H1 (cell line): ENCODE measurements at regions not wholly inside any gene's neighbourhood (a gene's known extent, or its start where the extent isn't known, plus 50 kb on each side); places are given as distances from the start of the nearest gene placed in this dataset.

Source experiments
- CTCF ChIA-PET: fragments of 300-600 bp; sonication (Branson Sonifier 250); formaldehyde crosslinking; loops from one replicate; lab custom pipeline; 2021; ENCODE audit not compliant: partially characterized antibody; lab: Charles Lee
- POLR2A ChIA-PET: fragments of 300-600 bp; sonication (Branson Sonifier 250); formaldehyde crosslinking; loops from one replicate; lab custom pipeline; 2021; ENCODE audit warnings: inconsistent platforms; ENCODE audit not compliant: partially characterized antibody; lab: Charles Lee
- DNase-seq, 2 experiments: peaks; one replicate each; pipeline versions ENCODE4 v3.0.0 to v3.0.0-alpha.2; 2010 to 2022; ENCODE audit warnings: low spot score in 2 of 2, low read depth in 1 of 2, mixed read lengths in 1 of 2
- FAIRE-seq: peaks from 2 replicates; lab custom pipeline; 2011; peaks lifted over from hg19 to GRCh38; lab: Jason Lieb, UNC
- H2AFZ ChIP-seq: 2 replicates; pipeline ENCODE4 v1.8.1; 2012; ENCODE audit warnings: low read length, inconsistent platforms
- H2AK5ac ChIP-seq: 2 replicates; pipeline ENCODE4 v1.6.1; 2013; ENCODE audit warnings: low read depth, low read length
- H2BK120ac ChIP-seq: replicated peaks from 2 replicates; pipeline ENCODE3; 2013; ENCODE audit warnings: low read depth, low read length, inconsistent platforms
- H2BK12ac ChIP-seq: 2 replicates; pipeline ENCODE4 v1.6.1; 2013; ENCODE audit warnings: low read depth, low read length
- H2BK15ac ChIP-seq: 2 replicates; pipeline ENCODE4 v1.6.1; 2013; ENCODE audit warnings: low read length
- H2BK20ac ChIP-seq: 2 replicates; pipeline ENCODE4 v1.6.1; 2013; ENCODE audit warnings: low read length
- H2BK5ac ChIP-seq: 2 replicates; pipeline ENCODE4 v1.6.1; 2013; ENCODE audit warnings: low read depth, low read length
- H3K14ac ChIP-seq: 2 replicates; pipeline ENCODE4 v1.6.1; 2013; ENCODE audit warnings: inconsistent platforms; ENCODE audit not compliant: insufficient read length
- H3K18ac ChIP-seq: 2 replicates; pipeline ENCODE4 v1.6.1; 2013; ENCODE audit warnings: low read length; ENCODE audit errors: extremely low read depth
- H3K23ac ChIP-seq: 2 replicates; pipeline ENCODE4 v1.6.1; 2013; ENCODE audit warnings: inconsistent platforms; ENCODE audit not compliant: insufficient read length
- H3K23me2 ChIP-seq: 2 replicates; pipeline ENCODE4 v1.6.1; 2013; ENCODE audit warnings: low read depth, low read length
- H3K27ac ChIP-seq: 2 replicates; pipeline ENCODE4 v1.6.1; 2011; ENCODE audit warnings: low read depth, low read length, inconsistent platforms
- H3K27me3 ChIP-seq, 4 experiments: replicated peaks in 1 of 4; 1 replicate in 1 of 4; 2 replicates in 3 of 4; pipeline versions ENCODE4 v1.6.1 to v1.8.1; 2011 to 2013; ENCODE audit warnings: low read length in 3 of 4, mild to moderate bottlenecking in 3 of 4, inconsistent platforms in 2 of 4, mixed read lengths in 2 of 4, moderate library complexity in 1 of 4; ENCODE audit not compliant: control insufficient read depth in 3 of 4, insufficient read depth in 3 of 4; ENCODE audit errors: extremely low read depth in 1 of 4
- H3K36me3 ChIP-seq, 4 experiments: 2 replicates each; pipeline versions ENCODE4 v1.6.1 to v1.8.1; 2011 to 2013; ENCODE audit warnings: mild to moderate bottlenecking in 4 of 4, low read length in 3 of 4, moderate library complexity in 2 of 4, control low read depth in 1 of 4, inconsistent platforms in 1 of 4; ENCODE audit not compliant: insufficient read depth in 4 of 4, control insufficient read depth in 2 of 4
- H3K4ac ChIP-seq: replicated peaks from 2 replicates; pipeline ENCODE3; 2013; ENCODE audit warnings: low read length, low read depth, mixed read lengths, inconsistent platforms; ENCODE audit not compliant: insufficient read length
- H3K4me1 ChIP-seq, 4 experiments: replicated peaks in 1 of 4; 1 replicate in 1 of 4; 2 replicates in 3 of 4; pipeline versions ENCODE4 v1.6.1 to v1.8.1; 2011 to 2013; ENCODE audit warnings: low read length in 3 of 4, inconsistent platforms in 2 of 4, mixed read lengths in 1 of 4; ENCODE audit not compliant: insufficient read depth in 4 of 4, control insufficient read depth in 3 of 4
- H3K4me2 ChIP-seq, 2 experiments: 2 replicates each; pipeline versions ENCODE4 v1.6.1 to v1.8.1; 2011 to 2013; ENCODE audit warnings: low read depth in 2 of 2, low read length in 2 of 2, control low read depth in 1 of 2, inconsistent platforms in 1 of 2, mild to moderate bottlenecking in 1 of 2; ENCODE audit not compliant: insufficient read depth in 1 of 2
- H3K4me3 ChIP-seq, 4 experiments: fragments of 200-600, 300-600 bp in 1 of 4; sonication (generic), shearing (Covaris generic), sonication (Bioruptor Twin) in 1 of 4; 2 replicates each; pipeline versions ENCODE4 v1.5.1 to v1.8.1; 2011 to 2016; ENCODE audit warnings: low read length in 4 of 4, low read depth in 3 of 4, control low read depth in 2 of 4, inconsistent platforms in 2 of 4, mild to moderate bottlenecking in 2 of 4, mixed read lengths in 1 of 4, moderate library complexity in 1 of 4; ENCODE audit not compliant: insufficient read depth in 2 of 4; ENCODE audit errors: extremely low read depth in 1 of 4
- H3K56ac ChIP-seq: replicated peaks from 2 replicates; pipeline ENCODE3; 2013; ENCODE audit warnings: low read depth, mild to moderate bottlenecking, mixed read lengths, low read length, inconsistent platforms; ENCODE audit not compliant: insufficient read length
- H3K79me1 ChIP-seq: 2 replicates; pipeline ENCODE4 v1.6.1; 2013; ENCODE audit warnings: low read depth, low read length, control low read depth
- H3K79me2 ChIP-seq, 2 experiments: 2 replicates each; pipeline versions ENCODE4 v1.6.1 to v1.8.1; 2012 to 2013; ENCODE audit warnings: low read length in 2 of 2, mild to moderate bottlenecking in 2 of 2, inconsistent platforms in 1 of 2; ENCODE audit not compliant: insufficient read depth in 2 of 2, control insufficient read depth in 1 of 2
- H3K9ac ChIP-seq, 4 experiments: replicated peaks in 1 of 4; 1 replicate in 1 of 4; 2 replicates in 3 of 4; pipeline versions ENCODE4 v1.6.1 to v1.8.1; 2011 to 2013; ENCODE audit warnings: low read depth in 3 of 4, low read length in 3 of 4, control low read depth in 2 of 4, mild to moderate bottlenecking in 2 of 4, moderate library complexity in 2 of 4, inconsistent platforms in 1 of 4; ENCODE audit errors: extremely low read depth in 1 of 4
- H3K9me3 ChIP-seq, 2 experiments: 2 replicates each; pipeline versions ENCODE4 v1.6.1 to v1.8.1; 2012 to 2013; ENCODE audit warnings: mild to moderate bottlenecking in 2 of 2, moderate library complexity in 2 of 2, control low read depth in 1 of 2, inconsistent platforms in 1 of 2, low read depth in 1 of 2, low read length in 1 of 2, mixed read lengths in 1 of 2; ENCODE audit not compliant: insufficient read depth in 2 of 2
- H4K20me1 ChIP-seq, 2 experiments: replicated peaks in 1 of 2; 2 replicates each; pipeline versions ENCODE3 to v1.8.1; 2011 to 2013; ENCODE audit warnings: inconsistent platforms in 2 of 2, low read length in 2 of 2, mild to moderate bottlenecking in 1 of 2; ENCODE audit not compliant: insufficient read depth in 2 of 2, control insufficient read depth in 1 of 2
- H4K5ac ChIP-seq: 2 replicates; pipeline ENCODE4 v1.6.1; 2013; ENCODE audit warnings: low read length, low read depth, mixed read lengths, inconsistent platforms; ENCODE audit not compliant: insufficient read length
- H4K8ac ChIP-seq: 2 replicates; pipeline ENCODE4 v1.8.0; 2013; ENCODE audit warnings: mild to moderate bottlenecking, moderate library complexity, low read length, inconsistent platforms; ENCODE audit not compliant: insufficient read depth; ENCODE audit errors: extremely low read depth
- H4K91ac ChIP-seq: replicated peaks from 2 replicates; pipeline ENCODE3; 2013; ENCODE audit warnings: low read length, mixed read lengths, inconsistent platforms; ENCODE audit not compliant: insufficient read length
- CHD2 ChIP-seq: IDR thresholded peaks from 2 replicates; pipeline ENCODE4 v1.6.1; 2012; ENCODE audit warnings: low read length, improper control_type of control experiment
- HDAC6 ChIP-seq: IDR thresholded peaks from one replicate; pipeline ENCODE4 v1.7.1; 2012; ENCODE audit warnings: low read depth, mild to moderate bottlenecking, inconsistent platforms, low read length, moderate library complexity
- SIX5 ChIP-seq: IDR thresholded peaks from 2 replicates; pipeline ENCODE4 v1.6.1; 2011; ENCODE audit warnings: mild to moderate bottlenecking, low read depth, low read length
- SP1 ChIP-seq: IDR thresholded peaks from 2 replicates; pipeline ENCODE4 v1.6.1; 2011; ENCODE audit warnings: low read depth, low read length
- SP2 ChIP-seq: IDR thresholded peaks from 2 replicates; pipeline ENCODE4 v1.6.1; 2012; ENCODE audit warnings: mild to moderate bottlenecking, low read length, inconsistent platforms
- TBP ChIP-seq: IDR thresholded peaks from 2 replicates; pipeline ENCODE4 v1.6.1; 2011; ENCODE audit warnings: low read depth, low read length, improper control_type of control experiment
- WGBS, 2 experiments: shearing (Covaris generic) in 1 of 2; methylation state at CpG; one replicate each; pipeline versions ENCODE4 v1.1.6 to v1.1.7; 2013 to 2015; ENCODE audit warnings: low lambda C conversion rate in 2 of 2, mixed read lengths in 2 of 2, inconsistent platforms in 1 of 2, low coverage in 1 of 2, missing lambda C conversion rate in 1 of 2; ENCODE audit not compliant: insufficient replicate concordance in 2 of 2, insufficient coverage in 1 of 2, insufficient read length in 1 of 2; ENCODE audit errors: extremely low coverage in 1 of 2, missing lambda C conversion rate in 1 of 2; 5-methylcytosine and 5-hydroxymethylcytosine counted together
- TF ChIP-seq, protein P1 (sequence below), 3 experiments: IDR thresholded peaks; 1 replicate in 2 of 3; 2 replicates in 1 of 3; pipeline versions ENCODE4 v1.5.1 to v1.6.1; 2011; ENCODE audit warnings: low read length in 3 of 3, mild to moderate bottlenecking in 3 of 3, inconsistent platforms in 2 of 3, low read depth in 1 of 3, moderate library complexity in 1 of 3; ENCODE audit not compliant: insufficient read depth in 1 of 3; ENCODE audit errors: control extremely low read depth in 1 of 3

DNA sequence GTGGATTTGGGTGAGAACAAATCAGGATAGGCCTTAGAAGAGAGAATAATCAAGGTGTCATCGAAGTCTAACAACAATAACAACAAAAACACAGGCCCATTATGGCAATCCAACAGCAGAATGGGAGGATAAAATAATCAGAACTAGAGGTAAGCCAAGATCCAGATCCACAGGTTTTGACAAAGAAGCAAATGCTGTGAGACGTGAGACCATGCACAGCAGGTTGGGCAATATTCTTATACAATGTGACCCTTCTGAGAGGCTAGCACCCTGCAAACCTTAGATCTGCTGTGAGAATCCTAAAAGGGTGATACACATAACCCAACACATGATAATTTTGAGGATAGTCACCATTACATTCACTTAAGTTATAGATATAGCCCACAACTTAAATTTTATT lies 352.9 kb downstream of the CDH10 start:
- no peak overlapping the region for H3K23ac ChIP-seq
- H3K56ac ChIP-seq: no peak overlapping the region
- no peak overlapping the region for H2BK20ac ChIP-seq
- no peak overlapping the region for H3K14ac ChIP-seq
- no peak for FAIRE-seq
- H3K27me3 ChIP-seq: no peaks in the 10 kb centered on the region
- H3K4me1 ChIP-seq: no peaks in the 10 kb centered on the region
- no peaks in the 10 kb centered on the region for H4K20me1 ChIP-seq
- TF ChIP-seq SIX5 (no peak), CHD2 (no peak), SP2 (no peak), HDAC6 (no peak), TBP (no peak), SP1 (no peak)
- TF ChIP-seq, protein P1, sequence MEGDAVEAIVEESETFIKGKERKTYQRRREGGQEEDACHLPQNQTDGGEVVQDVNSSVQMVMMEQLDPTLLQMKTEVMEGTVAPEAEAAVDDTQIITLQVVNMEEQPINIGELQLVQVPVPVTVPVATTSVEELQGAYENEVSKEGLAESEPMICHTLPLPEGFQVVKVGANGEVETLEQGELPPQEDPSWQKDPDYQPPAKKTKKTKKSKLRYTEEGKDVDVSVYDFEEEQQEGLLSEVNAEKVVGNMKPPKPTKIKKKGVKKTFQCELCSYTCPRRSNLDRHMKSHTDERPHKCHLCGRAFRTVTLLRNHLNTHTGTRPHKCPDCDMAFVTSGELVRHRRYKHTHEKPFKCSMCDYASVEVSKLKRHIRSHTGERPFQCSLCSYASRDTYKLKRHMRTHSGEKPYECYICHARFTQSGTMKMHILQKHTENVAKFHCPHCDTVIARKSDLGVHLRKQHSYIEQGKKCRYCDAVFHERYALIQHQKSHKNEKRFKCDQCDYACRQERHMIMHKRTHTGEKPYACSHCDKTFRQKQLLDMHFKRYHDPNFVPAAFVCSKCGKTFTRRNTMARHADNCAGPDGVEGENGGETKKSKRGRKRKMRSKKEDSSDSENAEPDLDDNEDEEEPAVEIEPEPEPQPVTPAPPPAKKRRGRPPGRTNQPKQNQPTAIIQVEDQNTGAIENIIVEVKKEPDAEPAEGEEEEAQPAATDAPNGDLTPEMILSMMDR (IDR thresholded peaks at IDR 0.05; ENCODE audit: control extremely low read depth in 1 of 3, insufficient read depth in 1 of 3, low read depth in 1 of 3, low read length in 3 of 3): no peak
- DNase-seq: no peak
- no peak overlapping the region for H2BK120ac ChIP-seq
- no peak overlapping the region for H2BK5ac ChIP-seq
- WGBS, 2 experiments: 86% methylated on average over 2 of the region's 2 CpGs; no CpG with 5 or more reads in 1 of the 2 experiments
- no peaks in the 10 kb centered on the region for H3K23me2 ChIP-seq
- H3K4me3 ChIP-seq: no peak overlapping the region
- H3K36me3 ChIP-seq: no peaks in the 10 kb centered on the region
- CTCF ChIA-PET: no interaction called here
- H4K91ac ChIP-seq: no peak overlapping the region
- no peak overlapping the region for H2AK5ac ChIP-seq
- POLR2A ChIA-PET: no interaction called here
- no peak overlapping the region for H3K4me2 ChIP-seq
- no peak overlapping the region; the same call in 1 of the 2 replicates for H2AFZ ChIP-seq
- no peak overlapping the region for H3K9ac ChIP-seq
- no peak overlapping the region for H3K4ac ChIP-seq
- H3K9me3 ChIP-seq: no peaks in the 10 kb centered on the region
- H2BK15ac ChIP-seq: no peak overlapping the region
- no peaks in the 10 kb centered on the region for H3K79me1 ChIP-seq
- H4K5ac ChIP-seq: no peak overlapping the region
- H4K8ac ChIP-seq: no peak overlapping the region
- H2BK12ac ChIP-seq: no peak overlapping the region
- no peak overlapping the region for H3K18ac ChIP-seq
- H3K27ac ChIP-seq: no peak overlapping the region
- H3K79me2 ChIP-seq: no peaks in the 10 kb centered on the region
